ENCODE measurements at regions not wholly inside any gene's neighbourhood (a gene's known extent, or its start where the extent isn't known, plus 50 kb on each side); places are given as distances from the start of the nearest gene placed in this dataset.

- H3K27ac ChIP-seq: no peak overlapping the region
- ATAC-seq: no peak
- H3K27me3 ChIP-seq: no peaks in the 10 kb centered on the region
- TF ChIP-seq EP300 (IDR thresholded peaks at IDR 0.05) (no peak), POLR2AphosphoS5 (IDR thresholded peaks at IDR 0.05) (no peak), POLR2A (IDR thresholded peaks at IDR 0.05) (no peak)
- TF ChIP-seq, protein P1, sequence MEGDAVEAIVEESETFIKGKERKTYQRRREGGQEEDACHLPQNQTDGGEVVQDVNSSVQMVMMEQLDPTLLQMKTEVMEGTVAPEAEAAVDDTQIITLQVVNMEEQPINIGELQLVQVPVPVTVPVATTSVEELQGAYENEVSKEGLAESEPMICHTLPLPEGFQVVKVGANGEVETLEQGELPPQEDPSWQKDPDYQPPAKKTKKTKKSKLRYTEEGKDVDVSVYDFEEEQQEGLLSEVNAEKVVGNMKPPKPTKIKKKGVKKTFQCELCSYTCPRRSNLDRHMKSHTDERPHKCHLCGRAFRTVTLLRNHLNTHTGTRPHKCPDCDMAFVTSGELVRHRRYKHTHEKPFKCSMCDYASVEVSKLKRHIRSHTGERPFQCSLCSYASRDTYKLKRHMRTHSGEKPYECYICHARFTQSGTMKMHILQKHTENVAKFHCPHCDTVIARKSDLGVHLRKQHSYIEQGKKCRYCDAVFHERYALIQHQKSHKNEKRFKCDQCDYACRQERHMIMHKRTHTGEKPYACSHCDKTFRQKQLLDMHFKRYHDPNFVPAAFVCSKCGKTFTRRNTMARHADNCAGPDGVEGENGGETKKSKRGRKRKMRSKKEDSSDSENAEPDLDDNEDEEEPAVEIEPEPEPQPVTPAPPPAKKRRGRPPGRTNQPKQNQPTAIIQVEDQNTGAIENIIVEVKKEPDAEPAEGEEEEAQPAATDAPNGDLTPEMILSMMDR (IDR thresholded peaks at IDR 0.05): no peak
- H3K36me3 ChIP-seq: no peaks in the 10 kb centered on the region
- no peaks in the 10 kb centered on the region for H3K9me3 ChIP-seq
- H3K4me3 ChIP-seq: no peak overlapping the region
- H3K4me1 ChIP-seq: no peaks in the 10 kb centered on the region
- no CpG with 5 or more reads among the region's 3 CpGs for WGBS, 2 donors (ENCODE audit: low coverage in 1 of 2)
Measured at GRCh38 chr10:118924493-118924892, 105.0 kb upstream of the NANOS1 start.

- no peak for ATAC-seq
- H3K27ac ChIP-seq: no peak overlapping the region
- no peak for TF ChIP-seq EP300 (IDR thresholded peaks at IDR 0.05)
- no peak for TF ChIP-seq POLR2A (IDR thresholded peaks at IDR 0.05)
- TF ChIP-seq, protein P1 (IDR thresholded peaks at IDR 0.05): no peak
- no peak for TF ChIP-seq POLR2AphosphoS5 (IDR thresholded peaks at IDR 0.05)
- no peaks in the 10 kb centered on the region for H3K27me3 ChIP-seq
- WGBS, 2 donors (ENCODE audit: low coverage in 1 of 2): 74 to 78% methylated on average over 5 to 8 of the region's 8 CpGs
- H3K4me3 ChIP-seq: no peak overlapping the region
- H3K36me3 ChIP-seq: no peaks in the 10 kb centered on the region
- peaks cover 0 to 1% (median 0%) of the 10 kb centered on the region in 3 donors for H3K9me3 ChIP-seq
- H3K4me1 ChIP-seq: no peaks in the 10 kb centered on the region
Measured at GRCh38 chr10:118925404-118926071, 104.0 kb upstream of the NANOS1 start.

GRCh38 chr10:118926072-118926417 is 103.5 kb upstream of the NANOS1 start:
- Histone ChIP-seq H3K4me1 (no peaks in the 10 kb centered on the region), H3K4me3 (no peak overlapping the region), H3K36me3 (no peaks in the 10 kb centered on the region), H3K27me3 (no peaks in the 10 kb centered on the region), H3K9me3 (peaks cover 0 to 6% (median 0%) of the 10 kb centered on the region in 3 donors), H3K27ac (no peak overlapping the region)
- 80% methylated on average over 1 of the region's 3 CpGs; no CpG with 5 or more reads in 1 of the 2 donors for WGBS, 2 donors (ENCODE audit: low coverage in 1 of 2)
- ATAC-seq: no peak
- TF ChIP-seq EP300 (IDR thresholded peaks at IDR 0.05): no peak
- TF ChIP-seq, protein P1 (IDR thresholded peaks at IDR 0.05): no peak

- ATAC-seq: no peak
- no peaks in the 10 kb centered on the region for H3K36me3 ChIP-seq
- WGBS, 2 donors (ENCODE audit: low coverage in 1 of 2): 76 to 82% methylated on average over 4 to 6 of the region's 6 CpGs
Measured at GRCh38 chr10:118926441-118926840, 103.1 kb upstream of the NANOS1 start.

DNA sequence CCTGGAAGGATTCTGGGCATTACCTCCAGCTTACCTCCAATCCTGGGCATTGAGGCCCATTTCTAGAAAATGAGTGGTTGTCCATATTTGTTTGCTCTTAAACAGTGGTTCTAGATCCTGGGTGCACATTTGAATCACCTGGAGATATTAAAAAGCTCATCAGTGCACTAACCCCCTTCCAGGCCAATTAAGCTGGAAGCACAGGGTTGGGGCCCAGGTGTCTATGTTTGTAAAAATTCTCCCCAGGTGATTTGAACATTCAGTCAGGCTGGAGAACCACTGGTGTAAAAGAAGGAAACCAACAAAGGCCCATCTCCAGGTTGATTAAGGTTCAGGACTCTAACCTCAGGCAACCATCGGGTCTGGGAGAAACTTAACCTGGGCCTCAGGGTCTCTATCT is 102.6 kb upstream of the NANOS1 start:
- no peaks in the 10 kb centered on the region for H3K27me3 ChIP-seq
- peaks cover 0 to 15% (median 0%) of the 10 kb centered on the region in 3 donors for H3K9me3 ChIP-seq
- ATAC-seq: no peak
- no peak overlapping the region for H3K4me3 ChIP-seq
- H3K27ac ChIP-seq: no peak overlapping the region
- TF ChIP-seq EP300 (IDR thresholded peaks at IDR 0.05) (no peak), POLR2AphosphoS5 (IDR thresholded peaks at IDR 0.05) (no peak), POLR2A (IDR thresholded peaks at IDR 0.05) (no peak)
- TF ChIP-seq, protein P1 (IDR thresholded peaks at IDR 0.05): no peak
- H3K4me1 ChIP-seq: no peaks in the 10 kb centered on the region
- H3K36me3 ChIP-seq: no peaks in the 10 kb centered on the region
- 100% methylated on average over 1 of the region's 1 CpG for WGBS, 2 donors (ENCODE audit: low coverage in 1 of 2)

More at GRCh38 chr10:118926441-118926840, 103.1 kb upstream of the NANOS1 start:
- Histone ChIP-seq H3K9me3 (peaks cover 0 to 10% (median 0%) of the 10 kb centered on the region in 3 donors), H3K27ac (no peak overlapping the region), H3K4me1 (no peaks in the 10 kb centered on the region), H3K4me3 (no peak overlapping the region), H3K27me3 (no peaks in the 10 kb centered on the region)
- no peak for TF ChIP-seq EP300 (IDR thresholded peaks at IDR 0.05)
- TF ChIP-seq POLR2AphosphoS5 (IDR thresholded peaks at IDR 0.05): no peak
- TF ChIP-seq, protein P1 (IDR thresholded peaks at IDR 0.05): no peak
- TF ChIP-seq POLR2A (IDR thresholded peaks at IDR 0.05): no peak

Data from gastroesophageal sphincter (tissue), 4 donors.